Stomach (tissue), 8 donors: ENCODE measurements at regions not wholly inside any gene's neighbourhood (a gene's known extent, or its start where the extent isn't known, plus 50 kb on each side); places are given as distances from the start of the nearest gene placed in this dataset.

Source experiments
- DNase-seq, 2 donors: peaks; one replicate each; pipeline versions ENCODE4 v3.0.0 to v3.0.0-alpha.2; 2013 to 2019
- H3K27ac ChIP-seq, 5 donors: fragments of 200-600 bp in 4 of 5; sonication (generic) in 4 of 5; one replicate each; pipeline ENCODE4 v1.5.1; 2013 to 2019; ENCODE audit warnings: mild to moderate bottlenecking in 1 of 5, moderate library complexity in 1 of 5
- H3K27me3 ChIP-seq, 3 donors: fragments of 200-600 bp; sonication (generic); one replicate each; pipeline ENCODE4 v1.5.1; 2017 to 2019; ENCODE audit warnings: mixed run types in 1 of 3
- H3K36me3 ChIP-seq, 4 donors: fragments of 200-600 bp; sonication (generic); 1 replicate in 3 of 4; 2 replicates in 1 of 4; pipeline ENCODE4 v1.5.1; 2016 to 2019
- H3K4me1 ChIP-seq, 4 donors: fragments of 200-600 bp; sonication (generic); one replicate each; pipeline ENCODE4 v1.5.1; 2016 to 2019
- H3K4me3 ChIP-seq, 4 donors: fragments of 200-600 bp; sonication (generic) in 3 of 4; one replicate each; pipeline ENCODE4 v1.5.1; 2016 to 2019; ENCODE audit warnings: mild to moderate bottlenecking in 1 of 4
- H3K9me3 ChIP-seq, 4 donors: fragments of 200-600 bp; sonication (generic); one replicate each; pipeline ENCODE4 v1.5.1; 2016 to 2019
- EP300 ChIP-seq: sonication (generic); formaldehyde crosslinking; IDR thresholded peaks from one replicate; pipeline ENCODE4 v1.6.1; 2017; ENCODE audit warnings: antibody characterized with exemption
- POLR2A ChIP-seq, 4 donors: fragments of 450-650 bp; IDR thresholded peaks; one replicate each; pipeline ENCODE4 v1.6.1; 2016; ENCODE audit warnings: antibody characterized with exemption in 4 of 4, control low read depth in 2 of 4, mild to moderate bottlenecking in 1 of 4, moderate library complexity in 1 of 4
- POLR2AphosphoS5 ChIP-seq, 3 donors: sonication (generic); formaldehyde crosslinking; IDR thresholded peaks; one replicate each; pipeline ENCODE4 v1.6.1; 2016; ENCODE audit warnings: antibody characterized with exemption in 3 of 3
- WGBS, 5 donors: extraction: QIAGEN DNeasy Blood & Tissue Kit in 3 of 5; methylation state at CpG; one replicate each; pipeline versions ENCODE4 v1.1.5 to v1.1.7; 2013 to 2018; 5-methylcytosine and 5-hydroxymethylcytosine counted together
- intact Hi-C: fragments of 100-400 bp; cut with DNase I; formaldehyde crosslinking; loops from one replicate; pipeline ENCODE4 v1.15.1; 2023; ENCODE audit warnings: low total_unique reads
- TF ChIP-seq, protein P1 (sequence below), 7 experiments: fragments of 450-650 bp in 4 of 7; fragments of 200-600 bp in 3 of 7; sonication (generic) in 3 of 7; IDR thresholded peaks; one replicate each; pipeline ENCODE4 v1.5.1; 2016 to 2019; ENCODE audit warnings: antibody characterized with exemption in 7 of 7, control low read depth in 2 of 7, mild to moderate bottlenecking in 1 of 7
- donor health status: healthy with polysubstance abuse.
- donor health status: Bipolar disorder and iron deficiency.
- donor health status: healthy.

- Histone ChIP-seq H3K27ac (no peak overlapping the region), H3K36me3 (no peaks in the 10 kb centered on the region), H3K4me1 (no peaks in the 10 kb centered on the region), H3K27me3 (peaks cover 0 to 4% (median 0%) of the 10 kb centered on the region in 3 donors), H3K9me3 (no peaks in the 10 kb centered on the region), H3K4me3 (no peak overlapping the region)
- 50 to 73% (median 55%) methylated on average over 1 of the region's 1 CpG for WGBS, 5 donors
- DNase-seq, result no peak
- no peak for TF ChIP-seq EP300
- TF ChIP-seq POLR2AphosphoS5 (IDR thresholded peaks at IDR 0.05), result no peak
- TF ChIP-seq, protein P1, sequence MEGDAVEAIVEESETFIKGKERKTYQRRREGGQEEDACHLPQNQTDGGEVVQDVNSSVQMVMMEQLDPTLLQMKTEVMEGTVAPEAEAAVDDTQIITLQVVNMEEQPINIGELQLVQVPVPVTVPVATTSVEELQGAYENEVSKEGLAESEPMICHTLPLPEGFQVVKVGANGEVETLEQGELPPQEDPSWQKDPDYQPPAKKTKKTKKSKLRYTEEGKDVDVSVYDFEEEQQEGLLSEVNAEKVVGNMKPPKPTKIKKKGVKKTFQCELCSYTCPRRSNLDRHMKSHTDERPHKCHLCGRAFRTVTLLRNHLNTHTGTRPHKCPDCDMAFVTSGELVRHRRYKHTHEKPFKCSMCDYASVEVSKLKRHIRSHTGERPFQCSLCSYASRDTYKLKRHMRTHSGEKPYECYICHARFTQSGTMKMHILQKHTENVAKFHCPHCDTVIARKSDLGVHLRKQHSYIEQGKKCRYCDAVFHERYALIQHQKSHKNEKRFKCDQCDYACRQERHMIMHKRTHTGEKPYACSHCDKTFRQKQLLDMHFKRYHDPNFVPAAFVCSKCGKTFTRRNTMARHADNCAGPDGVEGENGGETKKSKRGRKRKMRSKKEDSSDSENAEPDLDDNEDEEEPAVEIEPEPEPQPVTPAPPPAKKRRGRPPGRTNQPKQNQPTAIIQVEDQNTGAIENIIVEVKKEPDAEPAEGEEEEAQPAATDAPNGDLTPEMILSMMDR (IDR thresholded peaks at IDR 0.05), result no peak
- no peak for TF ChIP-seq POLR2A (IDR thresholded peaks at IDR 0.05)
- intact Hi-C loops, result no loop called here
Observed at GRCh38 chr18:24601585-24601984, 141.1 kb downstream of the HRH4 start.

DNA sequence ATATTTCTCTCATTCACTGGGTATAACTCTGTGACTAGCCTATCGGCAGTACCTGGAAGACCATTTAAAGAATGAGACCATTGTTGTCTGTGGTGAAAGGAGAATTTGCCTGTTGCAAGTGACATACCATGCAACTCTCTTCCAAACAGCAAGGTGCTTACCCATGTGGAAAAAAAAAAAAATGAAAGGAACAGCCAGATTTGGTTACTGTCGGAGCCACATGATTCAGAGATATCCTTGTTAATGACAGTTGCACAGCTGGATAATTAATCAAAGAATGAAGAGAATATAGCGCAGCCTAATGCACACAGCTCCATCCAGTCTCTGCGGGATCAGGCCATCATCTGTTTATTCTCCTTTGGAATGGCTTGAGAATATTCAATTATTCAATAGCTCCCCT, 141.8 kb downstream of the HRH4 start:
- TF ChIP-seq, protein P1 (IDR thresholded peaks at IDR 0.05), result no peak
- no peak for TF ChIP-seq EP300
- TF ChIP-seq POLR2AphosphoS5 (IDR thresholded peaks at IDR 0.05), result no peak
- TF ChIP-seq POLR2A (IDR thresholded peaks at IDR 0.05), result no peak
- Histone ChIP-seq H3K36me3 (no peaks in the 10 kb centered on the region), H3K9me3 (no peaks in the 10 kb centered on the region), H3K27me3 (peaks cover 0 to 4% (median 0%) of the 10 kb centered on the region in 3 donors), H3K27ac (no peak overlapping the region), H3K4me3 (no peak overlapping the region), H3K4me1 (no peaks in the 10 kb centered on the region)
- intact Hi-C loops, result no loop called here
- DNase-seq, result no peak
- 75 to 85% (median 82%) methylated on average over 4 of the region's 4 CpGs for WGBS, 5 donors

- intact Hi-C loops, result no loop called here
- TF ChIP-seq, protein P1 (IDR thresholded peaks at IDR 0.05), result no peak
- TF ChIP-seq POLR2A (IDR thresholded peaks at IDR 0.05) (no peak), EP300 (no peak), POLR2AphosphoS5 (IDR thresholded peaks at IDR 0.05) (no peak)
- DNase-seq, result no peak
- 31 to 55% (median 35%) methylated on average over 3 of the region's 3 CpGs for WGBS, 5 donors
- Histone ChIP-seq H3K27me3 (peaks cover 0 to 4% (median 0%) of the 10 kb centered on the region in 3 donors), H3K4me1 (no peaks in the 10 kb centered on the region), H3K36me3 (no peaks in the 10 kb centered on the region), H3K4me3 (no peak overlapping the region), H3K9me3 (no peaks in the 10 kb centered on the region), H3K27ac (no peak overlapping the region)
Observed at GRCh38 chr18:24603151-24603550, 142.7 kb downstream of the HRH4 start.

DNA sequence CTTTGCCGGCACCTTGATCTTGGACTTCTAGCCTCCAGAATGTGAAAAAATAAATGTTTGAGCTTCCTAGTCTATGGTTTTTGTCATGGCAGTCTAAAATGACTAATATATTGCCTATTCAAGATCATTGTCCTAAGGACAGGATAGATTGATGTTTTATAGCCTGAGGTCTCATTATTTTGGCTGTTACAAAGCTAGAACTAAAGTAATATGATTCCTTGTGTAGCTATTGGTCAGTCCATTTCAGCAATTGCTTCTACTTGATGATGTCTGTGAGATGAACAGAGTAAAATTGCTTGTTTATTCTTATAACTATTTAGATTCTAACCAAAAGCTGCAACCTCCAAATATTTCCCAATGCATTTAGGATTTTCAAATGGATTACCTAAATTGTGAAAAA, 145.0 kb downstream of the HRH4 start:
- H3K4me3 ChIP-seq, result no peak overlapping the region
- H3K9me3 ChIP-seq, result no peaks in the 10 kb centered on the region
- DNase-seq, result no peak
- TF ChIP-seq POLR2A (IDR thresholded peaks at IDR 0.05), result no peak
- TF ChIP-seq POLR2AphosphoS5 (IDR thresholded peaks at IDR 0.05), result no peak
- TF ChIP-seq, protein P1 (IDR thresholded peaks at IDR 0.05), result no peak
- TF ChIP-seq EP300, result no peak
- 81 to 100% (median 89%) methylated on average over 1 of the region's 1 CpG for WGBS, 5 donors
- H3K4me1 ChIP-seq, result no peaks in the 10 kb centered on the region
- H3K27ac ChIP-seq, result no peak overlapping the region
- intact Hi-C loops, result no loop called here
- H3K36me3 ChIP-seq, result no peaks in the 10 kb centered on the region
- H3K27me3 ChIP-seq, result peaks cover 0 to 4% (median 0%) of the 10 kb centered on the region in 3 donors
